GM23338 (cell line): ENCODE measurements at regions not wholly inside any gene's neighbourhood (a gene's known extent, or its start where the extent isn't known, plus 50 kb on each side); places are given as distances from the start of the nearest gene placed in this dataset.

Source experiments
- ATAC-seq: fragments of 200-7000 bp; cut with Tn5 transposase; 3 replicates; pipeline ENCODE4 v1.9.1; 2020
- DNase-seq: peaks from one replicate; pipeline ENCODE4 v3.0.0-alpha.2; 2015; ENCODE audit warnings: low spot score
- H2AFZ ChIP-seq: fragments of 200-600 bp; sonication (generic); 2 replicates; pipeline ENCODE4 v1.8.0; 2016; ENCODE audit warnings: antibody characterized with exemption, mild to moderate bottlenecking, moderate library complexity
- H3F3A ChIP-seq: fragments of 200-600 bp; sonication (generic); replicated peaks from 2 replicates; pipeline ENCODE4 v1.8.0; 2017; ENCODE audit warnings: antibody characterized with exemption, mixed run types, low read depth
- H3K27ac ChIP-seq: fragments of 200-600 bp; sonication (generic); 2 replicates; pipeline ENCODE4 v1.6.1; 2016; ENCODE audit warnings: low read depth
- H3K27me3 ChIP-seq: fragments of 200-600 bp; sonication (generic); 2 replicates; pipeline ENCODE4 v1.8.0; 2016; ENCODE audit warnings: mild to moderate bottlenecking, mixed run types, moderate library complexity; ENCODE audit not compliant: insufficient read depth
- H3K36me3 ChIP-seq: fragments of 200-600 bp; sonication (generic); 2 replicates; pipeline ENCODE4 v1.8.0; 2016; ENCODE audit warnings: mild to moderate bottlenecking; ENCODE audit not compliant: insufficient read depth
- H3K4me1 ChIP-seq: fragments of 200-600 bp; sonication (generic); 2 replicates; pipeline ENCODE4 v1.8.0; 2016; ENCODE audit warnings: mild to moderate bottlenecking, moderate library complexity; ENCODE audit not compliant: insufficient read depth
- H3K4me2 ChIP-seq: fragments of 200-600 bp; sonication (generic); 2 replicates; pipeline ENCODE4 v1.7.1; 2017; ENCODE audit warnings: mixed run types
- H3K4me3 ChIP-seq: fragments of 200-600 bp; sonication (generic); 2 replicates; pipeline ENCODE4 v1.6.1; 2016; ENCODE audit warnings: mixed run types
- H3K79me2 ChIP-seq: fragments of 200-600 bp; sonication (generic); replicated peaks from 2 replicates; pipeline ENCODE4 v1.8.0; 2017; ENCODE audit warnings: mild to moderate bottlenecking; ENCODE audit not compliant: insufficient read depth
- H3K9me2 ChIP-seq: fragments of 200-600 bp; sonication (generic); 2 replicates; pipeline ENCODE4 v1.8.0; 2017; ENCODE audit not compliant: insufficient read depth
- H4K20me1 ChIP-seq: fragments of 200-600 bp; sonication (generic); replicated peaks from 2 replicates; pipeline ENCODE4 v1.8.0; 2017; ENCODE audit warnings: mild to moderate bottlenecking; ENCODE audit not compliant: insufficient read depth
- H3K27ac Mint-ChIP-seq: 2 replicates; pipeline ENCODE4 v1.8.0; 2020; ENCODE audit warnings: inconsistent platforms, mild to moderate bottlenecking, moderate library complexity, mixed read lengths
- H3K27me3 Mint-ChIP-seq: 3 replicates; pipeline ENCODE4 v1.8.0; 2022; ENCODE audit warnings: low read depth, mild to moderate bottlenecking, moderate library complexity, mixed read lengths, inconsistent platforms; ENCODE audit not compliant: insufficient read depth, poor library complexity
- H3K36me3 Mint-ChIP-seq: 3 replicates; pipeline ENCODE4 v1.8.0; 2021; ENCODE audit warnings: low read depth, mild to moderate bottlenecking, inconsistent platforms, moderate library complexity, mixed read lengths
- H3K4me1 Mint-ChIP-seq: 3 replicates; pipeline ENCODE4 v1.8.0; 2020; ENCODE audit warnings: mild to moderate bottlenecking, inconsistent platforms, mixed read lengths
- H3K4me3 Mint-ChIP-seq: 3 replicates; pipeline ENCODE4 v1.8.0; 2021; ENCODE audit warnings: moderate library complexity, mild to moderate bottlenecking, inconsistent platforms, mixed read lengths
- H3K9me3 Mint-ChIP-seq: 3 replicates; pipeline ENCODE4 v1.8.0; 2020; ENCODE audit warnings: moderate library complexity, mild to moderate bottlenecking, inconsistent platforms, mixed read lengths
- CREB1 ChIP-seq: fragments of 250-450 bp; sonication (Bioruptor Pico); IDR thresholded peaks from 2 replicates; pipeline ENCODE4 v1.5.0; 2020; ENCODE audit warnings: low read depth, mild to moderate bottlenecking, moderate library complexity
- EZH2 ChIP-seq: fragments of 200-600 bp; sonication (generic); IDR thresholded peaks from one replicate; pipeline ENCODE4 v1.8.0; 2017; ENCODE audit warnings: antibody characterized with exemption, mild to moderate bottlenecking, low read depth; ENCODE audit not compliant: unreplicated experiment
- EZH2phosphoT487 ChIP-seq: fragments of 200-600 bp; sonication (generic); IDR thresholded peaks from one replicate; pipeline ENCODE4 v1.8.1; 2018; ENCODE audit warnings: antibody characterized with exemption; ENCODE audit not compliant: unreplicated experiment
- JUNB ChIP-seq: IDR thresholded peaks from one replicate; pipeline ENCODE4 v1.6.1; 2016; ENCODE audit warnings: antibody characterized with exemption; ENCODE audit not compliant: unreplicated experiment
- NANOG ChIP-seq: IDR thresholded peaks from 2 replicates; pipeline ENCODE4 v1.6.1; 2016; ENCODE audit warnings: antibody characterized with exemption, borderline replicate concordance
- POLR2AphosphoS5 ChIP-seq: IDR thresholded peaks from 2 replicates; pipeline ENCODE4 v1.6.1; 2016; ENCODE audit warnings: antibody characterized with exemption, low read depth
- STAT1 ChIP-seq: IDR thresholded peaks from one replicate; pipeline ENCODE4 v1.6.1; 2016; ENCODE audit warnings: antibody characterized with exemption; ENCODE audit not compliant: unreplicated experiment
- ZNF114 ChIP-seq: fragments of 250-450 bp; sonication (Bioruptor Pico); IDR thresholded peaks from 2 replicates; pipeline ENCODE4 v1.5.0; 2020; ENCODE audit warnings: mild to moderate bottlenecking, moderate library complexity
- ZNF331 ChIP-seq: fragments of 250-450 bp; sonication (Bioruptor Pico); IDR thresholded peaks from 2 replicates; pipeline ENCODE4 v1.5.0; 2020; ENCODE audit warnings: low read depth, mild to moderate bottlenecking, moderate library complexity
- TF ChIP-seq, protein P1 (sequence below), 2 experiments: fragments of 200-600 bp in 1 of 2; sonication (generic) in 1 of 2; conservative IDR thresholded peaks; 2 replicates each; pipeline versions ENCODE4 v1.5.1 to v1.6.1; 2016 to 2017; ENCODE audit warnings: antibody characterized with exemption in 2 of 2, low read depth in 2 of 2, mild to moderate bottlenecking in 2 of 2, moderate library complexity in 1 of 2
- TF ChIP-seq, protein P2 (sequence below): fragments of 250-450 bp; sonication (Bioruptor Pico); IDR thresholded peaks from 2 replicates; pipeline ENCODE4 v1.5.0; 2020; ENCODE audit warnings: mild to moderate bottlenecking, moderate library complexity
- TF ChIP-seq, protein P3 (sequence below): IDR thresholded peaks from one replicate; pipeline ENCODE4 v1.6.1; 2018; ENCODE audit warnings: antibody characterized with exemption; ENCODE audit not compliant: unreplicated experiment
- TF ChIP-seq, protein P4 (sequence below): IDR thresholded peaks from 2 replicates; pipeline ENCODE4 v1.6.1; 2016; ENCODE audit warnings: antibody characterized with exemption

- Mint-ChIP-seq H3K36me3 (no peaks in the 10 kb centered on the region), H3K9me3 (peaks cover 8% of the 10 kb centered on the region; the same call in 1 of the 3 replicates), H3K27ac (no peak overlapping the region), H3K4me1 (no peaks in the 10 kb centered on the region), H3K4me3 (no peak overlapping the region), H3K27me3 (peaks cover 4% of the 10 kb centered on the region)
- ATAC-seq (no peak), DNase-seq (no peak)
- Histone ChIP-seq H3K27me3 (no peaks in the 10 kb centered on the region), H3K36me3 (no peaks in the 10 kb centered on the region), H4K20me1 (no peaks in the 10 kb centered on the region), H3K9me2 (no peaks in the 10 kb centered on the region; the same call in 1 of the 2 replicates), H3K4me1 (no peaks in the 10 kb centered on the region), H3K4me2 (no peak overlapping the region), H2AFZ (no peak overlapping the region), H3K79me2 (no peaks in the 10 kb centered on the region), H3K4me3 (no peak overlapping the region), H3F3A (no peaks in the 10 kb centered on the region), H3K27ac (no peak overlapping the region)
- TF ChIP-seq, protein P1, sequence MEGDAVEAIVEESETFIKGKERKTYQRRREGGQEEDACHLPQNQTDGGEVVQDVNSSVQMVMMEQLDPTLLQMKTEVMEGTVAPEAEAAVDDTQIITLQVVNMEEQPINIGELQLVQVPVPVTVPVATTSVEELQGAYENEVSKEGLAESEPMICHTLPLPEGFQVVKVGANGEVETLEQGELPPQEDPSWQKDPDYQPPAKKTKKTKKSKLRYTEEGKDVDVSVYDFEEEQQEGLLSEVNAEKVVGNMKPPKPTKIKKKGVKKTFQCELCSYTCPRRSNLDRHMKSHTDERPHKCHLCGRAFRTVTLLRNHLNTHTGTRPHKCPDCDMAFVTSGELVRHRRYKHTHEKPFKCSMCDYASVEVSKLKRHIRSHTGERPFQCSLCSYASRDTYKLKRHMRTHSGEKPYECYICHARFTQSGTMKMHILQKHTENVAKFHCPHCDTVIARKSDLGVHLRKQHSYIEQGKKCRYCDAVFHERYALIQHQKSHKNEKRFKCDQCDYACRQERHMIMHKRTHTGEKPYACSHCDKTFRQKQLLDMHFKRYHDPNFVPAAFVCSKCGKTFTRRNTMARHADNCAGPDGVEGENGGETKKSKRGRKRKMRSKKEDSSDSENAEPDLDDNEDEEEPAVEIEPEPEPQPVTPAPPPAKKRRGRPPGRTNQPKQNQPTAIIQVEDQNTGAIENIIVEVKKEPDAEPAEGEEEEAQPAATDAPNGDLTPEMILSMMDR (conservative IDR thresholded peaks at IDR 0.05; ENCODE audit: low read depth in 2 of 2), result no peak
- TF ChIP-seq ZNF331 (CRISPR knock-in tag) (no peak), ZNF114 (no peak), JUNB (no peak), CREB1 (CRISPR knock-in tag) (no peak), EZH2phosphoT487 (no peak), EZH2 (no peak), POLR2AphosphoS5 (no peak), STAT1 (no peak), NANOG (no peak)
- TF ChIP-seq, protein P2, sequence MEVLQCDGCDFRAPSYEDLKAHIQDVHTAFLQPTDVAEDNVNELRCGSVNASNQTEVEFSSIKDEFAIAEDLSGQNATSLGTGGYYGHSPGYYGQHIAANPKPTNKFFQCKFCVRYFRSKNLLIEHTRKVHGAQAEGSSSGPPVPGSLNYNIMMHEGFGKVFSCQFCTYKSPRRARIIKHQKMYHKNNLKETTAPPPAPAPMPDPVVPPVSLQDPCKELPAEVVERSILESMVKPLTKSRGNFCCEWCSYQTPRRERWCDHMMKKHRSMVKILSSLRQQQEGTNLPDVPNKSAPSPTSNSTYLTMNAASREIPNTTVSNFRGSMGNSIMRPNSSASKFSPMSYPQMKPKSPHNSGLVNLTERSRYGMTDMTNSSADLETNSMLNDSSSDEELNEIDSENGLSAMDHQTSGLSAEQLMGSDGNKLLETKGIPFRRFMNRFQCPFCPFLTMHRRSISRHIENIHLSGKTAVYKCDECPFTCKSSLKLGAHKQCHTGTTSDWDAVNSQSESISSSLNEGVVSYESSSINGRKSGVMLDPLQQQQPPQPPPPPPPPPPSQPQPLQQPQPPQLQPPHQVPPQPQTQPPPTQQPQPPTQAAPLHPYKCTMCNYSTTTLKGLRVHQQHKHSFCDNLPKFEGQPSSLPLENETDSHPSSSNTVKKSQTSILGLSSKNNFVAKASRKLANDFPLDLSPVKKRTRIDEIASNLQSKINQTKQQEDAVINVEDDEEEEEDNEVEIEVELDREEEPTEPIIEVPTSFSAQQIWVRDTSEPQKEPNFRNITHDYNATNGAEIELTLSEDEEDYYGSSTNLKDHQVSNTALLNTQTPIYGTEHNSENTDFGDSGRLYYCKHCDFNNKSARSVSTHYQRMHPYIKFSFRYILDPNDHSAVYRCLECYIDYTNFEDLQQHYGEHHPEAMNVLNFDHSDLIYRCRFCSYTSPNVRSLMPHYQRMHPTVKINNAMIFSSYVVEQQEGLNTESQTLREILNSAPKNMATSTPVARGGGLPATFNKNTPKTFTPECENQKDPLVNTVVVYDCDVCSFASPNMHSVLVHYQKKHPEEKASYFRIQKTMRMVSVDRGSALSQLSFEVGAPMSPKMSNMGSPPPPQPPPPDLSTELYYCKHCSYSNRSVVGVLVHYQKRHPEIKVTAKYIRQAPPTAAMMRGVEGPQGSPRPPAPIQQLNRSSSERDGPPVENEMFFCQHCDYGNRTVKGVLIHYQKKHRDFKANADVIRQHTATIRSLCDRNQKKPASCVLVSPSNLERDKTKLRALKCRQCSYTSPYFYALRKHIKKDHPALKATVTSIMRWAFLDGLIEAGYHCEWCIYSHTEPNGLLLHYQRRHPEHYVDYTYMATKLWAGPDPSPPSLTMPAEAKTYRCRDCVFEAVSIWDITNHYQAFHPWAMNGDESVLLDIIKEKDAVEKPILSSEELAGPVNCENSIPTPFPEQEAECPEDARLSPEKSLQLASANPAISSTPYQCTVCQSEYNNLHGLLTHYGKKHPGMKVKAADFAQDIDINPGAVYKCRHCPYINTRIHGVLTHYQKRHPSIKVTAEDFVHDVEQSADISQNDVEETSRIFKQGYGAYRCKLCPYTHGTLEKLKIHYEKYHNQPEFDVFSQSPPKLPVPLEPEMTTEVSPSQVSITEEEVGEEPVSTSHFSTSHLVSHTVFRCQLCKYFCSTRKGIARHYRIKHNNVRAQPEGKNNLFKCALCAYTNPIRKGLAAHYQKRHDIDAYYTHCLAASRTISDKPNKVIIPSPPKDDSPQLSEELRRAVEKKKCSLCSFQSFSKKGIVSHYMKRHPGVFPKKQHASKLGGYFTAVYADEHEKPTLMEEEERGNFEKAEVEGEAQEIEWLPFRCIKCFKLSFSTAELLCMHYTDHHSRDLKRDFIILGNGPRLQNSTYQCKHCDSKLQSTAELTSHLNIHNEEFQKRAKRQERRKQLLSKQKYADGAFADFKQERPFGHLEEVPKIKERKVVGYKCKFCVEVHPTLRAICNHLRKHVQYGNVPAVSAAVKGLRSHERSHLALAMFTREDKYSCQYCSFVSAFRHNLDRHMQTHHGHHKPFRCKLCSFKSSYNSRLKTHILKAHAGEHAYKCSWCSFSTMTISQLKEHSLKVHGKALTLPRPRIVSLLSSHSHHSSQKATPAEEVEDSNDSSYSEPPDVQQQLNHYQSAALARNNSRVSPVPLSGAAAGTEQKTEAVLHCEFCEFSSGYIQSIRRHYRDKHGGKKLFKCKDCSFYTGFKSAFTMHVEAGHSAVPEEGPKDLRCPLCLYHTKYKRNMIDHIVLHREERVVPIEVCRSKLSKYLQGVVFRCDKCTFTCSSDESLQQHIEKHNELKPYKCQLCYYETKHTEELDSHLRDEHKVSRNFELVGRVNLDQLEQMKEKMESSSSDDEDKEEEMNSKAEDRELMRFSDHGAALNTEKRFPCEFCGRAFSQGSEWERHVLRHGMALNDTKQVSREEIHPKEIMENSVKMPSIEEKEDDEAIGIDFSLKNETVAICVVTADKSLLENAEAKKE (CRISPR knock-in tag), result no peak
- TF ChIP-seq, protein P3, sequence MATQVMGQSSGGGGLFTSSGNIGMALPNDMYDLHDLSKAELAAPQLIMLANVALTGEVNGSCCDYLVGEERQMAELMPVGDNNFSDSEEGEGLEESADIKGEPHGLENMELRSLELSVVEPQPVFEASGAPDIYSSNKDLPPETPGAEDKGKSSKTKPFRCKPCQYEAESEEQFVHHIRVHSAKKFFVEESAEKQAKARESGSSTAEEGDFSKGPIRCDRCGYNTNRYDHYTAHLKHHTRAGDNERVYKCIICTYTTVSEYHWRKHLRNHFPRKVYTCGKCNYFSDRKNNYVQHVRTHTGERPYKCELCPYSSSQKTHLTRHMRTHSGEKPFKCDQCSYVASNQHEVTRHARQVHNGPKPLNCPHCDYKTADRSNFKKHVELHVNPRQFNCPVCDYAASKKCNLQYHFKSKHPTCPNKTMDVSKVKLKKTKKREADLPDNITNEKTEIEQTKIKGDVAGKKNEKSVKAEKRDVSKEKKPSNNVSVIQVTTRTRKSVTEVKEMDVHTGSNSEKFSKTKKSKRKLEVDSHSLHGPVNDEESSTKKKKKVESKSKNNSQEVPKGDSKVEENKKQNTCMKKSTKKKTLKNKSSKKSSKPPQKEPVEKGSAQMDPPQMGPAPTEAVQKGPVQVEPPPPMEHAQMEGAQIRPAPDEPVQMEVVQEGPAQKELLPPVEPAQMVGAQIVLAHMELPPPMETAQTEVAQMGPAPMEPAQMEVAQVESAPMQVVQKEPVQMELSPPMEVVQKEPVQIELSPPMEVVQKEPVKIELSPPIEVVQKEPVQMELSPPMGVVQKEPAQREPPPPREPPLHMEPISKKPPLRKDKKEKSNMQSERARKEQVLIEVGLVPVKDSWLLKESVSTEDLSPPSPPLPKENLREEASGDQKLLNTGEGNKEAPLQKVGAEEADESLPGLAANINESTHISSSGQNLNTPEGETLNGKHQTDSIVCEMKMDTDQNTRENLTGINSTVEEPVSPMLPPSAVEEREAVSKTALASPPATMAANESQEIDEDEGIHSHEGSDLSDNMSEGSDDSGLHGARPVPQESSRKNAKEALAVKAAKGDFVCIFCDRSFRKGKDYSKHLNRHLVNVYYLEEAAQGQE, result no peak
- TF ChIP-seq, protein P4, sequence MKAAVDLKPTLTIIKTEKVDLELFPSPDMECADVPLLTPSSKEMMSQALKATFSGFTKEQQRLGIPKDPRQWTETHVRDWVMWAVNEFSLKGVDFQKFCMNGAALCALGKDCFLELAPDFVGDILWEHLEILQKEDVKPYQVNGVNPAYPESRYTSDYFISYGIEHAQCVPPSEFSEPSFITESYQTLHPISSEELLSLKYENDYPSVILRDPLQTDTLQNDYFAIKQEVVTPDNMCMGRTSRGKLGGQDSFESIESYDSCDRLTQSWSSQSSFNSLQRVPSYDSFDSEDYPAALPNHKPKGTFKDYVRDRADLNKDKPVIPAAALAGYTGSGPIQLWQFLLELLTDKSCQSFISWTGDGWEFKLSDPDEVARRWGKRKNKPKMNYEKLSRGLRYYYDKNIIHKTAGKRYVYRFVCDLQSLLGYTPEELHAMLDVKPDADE, result no peak
These were observed 530.2 kb downstream of the NPIPA7 start for GRCh38 chr16:16909126-16909525.
